ENCODE measurements at regions not wholly inside any gene's neighbourhood (a gene's known extent, or its start where the extent isn't known, plus 50 kb on each side); places are given as distances from the start of the nearest gene placed in this dataset.

DNA sequence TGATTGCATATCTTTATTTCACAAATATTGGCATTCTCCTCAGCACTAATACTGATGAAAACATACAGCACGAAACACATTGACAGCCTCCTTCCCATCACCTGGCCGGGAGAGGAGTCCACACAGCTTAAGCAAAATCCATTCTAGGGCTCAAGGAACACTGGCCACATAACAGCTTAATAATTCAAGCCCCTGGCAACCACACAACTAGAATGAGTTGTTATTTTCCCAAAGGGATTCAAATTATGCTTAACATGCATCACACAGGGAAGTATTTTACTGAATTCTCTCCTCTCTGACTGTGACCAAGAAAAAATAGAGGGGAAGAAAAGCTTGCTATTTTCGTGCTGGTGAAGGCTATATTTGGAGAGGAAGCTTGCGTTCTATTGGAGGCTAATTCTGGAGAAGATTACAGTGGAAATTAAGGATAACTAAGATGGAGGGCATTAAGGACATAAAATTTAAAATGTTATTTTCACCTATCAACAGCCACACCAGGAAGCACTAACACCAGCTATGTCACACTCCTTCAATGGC is 198.5 kb downstream of the ADGRG6 start:
- DNase-seq: no peak

GRCh38 chr6:142501795-142502194 is 200.0 kb downstream of the ADGRG6 start:
- DNase-seq: no peak

- DNase-seq: no peak
Observed at GRCh38 chr6:142507065-142507464, 205.3 kb downstream of the ADGRG6 start.

GRCh38 chr6:142510211-142510610 is 208.4 kb downstream of the ADGRG6 start:
- no peak for DNase-seq

DNA sequence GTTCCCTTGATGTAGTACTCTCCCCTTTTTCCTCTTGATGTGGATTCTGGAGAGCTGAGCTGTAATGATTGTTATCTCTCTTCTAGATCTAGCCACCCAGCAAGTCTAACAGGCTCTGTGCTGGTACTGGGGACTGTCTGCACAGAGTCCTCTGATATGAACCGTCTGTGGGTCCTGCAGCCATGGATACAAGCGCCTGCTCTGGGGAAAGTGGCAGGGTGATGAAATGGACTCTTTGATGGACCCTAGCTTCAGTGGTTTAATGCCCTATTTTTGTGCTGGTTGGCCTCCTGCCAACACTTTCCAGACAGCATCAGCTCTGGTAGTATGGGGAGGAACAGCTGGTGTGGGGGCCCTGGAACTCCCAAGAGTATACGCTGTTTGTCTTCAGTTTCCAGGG is 216.3 kb downstream of the ADGRG6 start:
- DNase-seq: no peak

DNA sequence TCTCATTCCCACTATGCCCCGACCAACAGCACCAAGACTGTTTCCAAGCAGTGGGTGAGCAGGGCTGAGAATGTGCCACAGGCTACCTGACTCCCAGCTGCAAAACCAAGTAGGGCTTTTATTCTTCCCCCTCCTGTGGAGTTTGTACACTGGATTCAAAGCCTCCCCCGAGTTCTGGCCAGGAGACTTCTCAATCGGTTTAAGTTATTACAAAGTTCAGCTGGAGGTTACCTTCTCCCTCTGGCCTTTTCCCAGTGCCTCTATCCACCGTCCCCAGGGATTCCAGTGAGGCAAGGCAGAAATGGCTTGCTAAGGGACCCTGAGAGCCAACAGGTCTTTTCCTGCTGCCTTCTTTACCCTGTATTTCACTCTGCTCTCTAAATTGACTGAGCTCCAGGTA is 217.0 kb downstream of the ADGRG6 start:
- DNase-seq: no peak

- no peak for DNase-seq
Observed at GRCh38 chr6:142521791-142522190, 220.0 kb downstream of the ADGRG6 start.

DNA sequence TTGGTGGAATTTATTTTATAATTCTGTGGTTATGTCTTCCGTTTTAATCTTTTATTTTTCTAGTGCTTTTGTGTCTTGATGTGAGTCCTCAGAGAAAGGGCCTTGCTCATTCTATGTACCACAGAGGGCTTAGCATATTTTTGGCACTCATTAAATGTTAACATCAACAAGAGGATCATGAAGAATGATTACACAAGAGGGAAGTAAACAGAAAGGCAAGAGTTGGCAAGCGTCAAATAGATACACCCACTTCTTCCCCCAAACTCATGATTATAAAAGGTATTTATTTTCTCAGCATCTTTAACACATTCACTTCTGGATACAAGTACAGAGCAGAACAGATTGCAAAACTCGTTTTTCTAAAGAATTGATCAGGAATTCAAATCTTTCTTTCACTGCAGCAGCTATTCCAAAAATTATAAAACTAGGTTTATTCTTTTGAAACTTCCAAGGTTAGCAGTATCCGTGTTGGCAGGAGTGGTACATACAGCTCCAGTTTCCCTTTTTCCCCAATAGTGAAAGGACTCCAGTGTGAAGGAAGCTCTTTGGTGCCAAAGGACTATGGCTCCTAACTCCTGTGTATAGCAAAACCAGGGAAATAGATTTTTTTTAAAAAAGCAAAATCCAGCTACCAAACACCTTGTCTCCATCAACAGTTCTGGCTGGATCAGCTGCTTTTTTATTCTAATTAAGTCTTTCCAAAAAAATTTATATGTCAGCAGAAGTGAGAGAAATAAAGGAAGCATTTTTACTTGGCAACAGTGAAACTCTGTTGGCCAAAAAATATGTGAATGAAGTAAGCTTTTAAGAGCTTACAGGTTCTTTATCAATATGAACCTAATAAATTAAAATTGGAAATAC is 221.9 kb downstream of the ADGRG6 start:
- no peak for DNase-seq

DNA sequence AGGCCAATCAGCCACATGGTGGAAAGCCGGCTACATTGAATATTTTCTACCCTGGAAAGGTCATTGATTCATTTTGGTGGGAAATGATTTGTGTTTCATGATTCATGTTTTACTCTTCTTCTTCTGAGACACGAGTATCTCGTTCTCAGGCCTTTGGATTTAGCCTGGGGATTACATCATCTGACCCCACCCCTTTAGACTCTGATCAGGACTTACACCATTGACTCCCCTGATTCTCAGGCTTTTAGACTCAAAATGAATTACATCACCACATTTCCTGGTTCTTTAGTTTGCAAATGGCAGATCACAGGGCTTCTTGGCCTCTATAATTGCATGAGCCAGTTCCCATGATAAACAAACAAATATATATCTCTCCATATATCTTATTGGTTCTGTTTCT is 228.8 kb downstream of the ADGRG6 start:
- no peak for DNase-seq

DNA sequence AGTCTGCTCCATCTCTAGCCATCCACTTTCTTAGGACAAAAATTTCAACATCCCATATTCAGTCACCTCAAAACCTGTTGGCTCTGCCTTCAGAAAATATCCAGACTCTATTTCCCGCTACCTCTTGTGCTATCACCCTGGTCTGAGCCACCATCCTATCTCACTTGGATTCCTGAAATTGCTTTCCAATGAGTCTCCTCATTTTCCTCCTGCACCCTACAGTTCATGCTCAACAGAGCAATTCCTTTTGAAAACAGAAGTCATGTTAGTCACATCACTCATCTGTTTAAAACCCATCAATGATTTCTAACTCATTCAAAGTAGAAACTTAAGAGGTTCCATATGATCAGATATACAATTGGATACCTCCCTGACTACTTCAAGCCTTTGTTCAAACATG is 229.9 kb downstream of the ADGRG6 start:
- no peak for DNase-seq

GRCh38 chr6:142534076-142534475 is 232.3 kb downstream of the ADGRG6 start:
- no peak for DNase-seq

DNA sequence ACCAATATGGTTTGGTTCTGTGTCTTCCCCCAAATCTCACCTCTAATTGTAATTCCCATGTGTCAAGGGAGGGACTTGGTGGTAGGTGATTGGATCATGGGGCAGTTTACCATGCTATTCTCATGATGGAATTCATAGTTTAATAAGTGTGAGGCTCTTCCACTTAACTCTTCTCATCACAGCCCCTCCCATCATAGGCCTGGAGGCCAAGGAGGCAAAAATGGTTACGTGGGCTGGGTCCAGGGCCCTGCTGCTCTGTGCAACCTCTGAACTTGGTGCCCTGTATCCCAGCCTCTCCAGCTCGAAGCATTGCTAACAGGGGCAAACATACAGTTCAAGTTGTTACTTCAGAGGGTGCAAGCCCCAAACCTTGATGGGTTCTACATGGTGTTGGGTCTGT is 232.7 kb downstream of the ADGRG6 start:
- DNase-seq: no peak

GRCh38 chr6:142537612-142538478 is 236.0 kb downstream of the ADGRG6 start:
- DNase-seq: no peak

- no peak for DNase-seq
Observed at GRCh38 chr6:142542704-142543233, 241.0 kb downstream of the ADGRG6 start.

GRCh38 chr6:142543606-142544005 is 241.8 kb downstream of the ADGRG6 start:
- DNase-seq: no peak

DNA sequence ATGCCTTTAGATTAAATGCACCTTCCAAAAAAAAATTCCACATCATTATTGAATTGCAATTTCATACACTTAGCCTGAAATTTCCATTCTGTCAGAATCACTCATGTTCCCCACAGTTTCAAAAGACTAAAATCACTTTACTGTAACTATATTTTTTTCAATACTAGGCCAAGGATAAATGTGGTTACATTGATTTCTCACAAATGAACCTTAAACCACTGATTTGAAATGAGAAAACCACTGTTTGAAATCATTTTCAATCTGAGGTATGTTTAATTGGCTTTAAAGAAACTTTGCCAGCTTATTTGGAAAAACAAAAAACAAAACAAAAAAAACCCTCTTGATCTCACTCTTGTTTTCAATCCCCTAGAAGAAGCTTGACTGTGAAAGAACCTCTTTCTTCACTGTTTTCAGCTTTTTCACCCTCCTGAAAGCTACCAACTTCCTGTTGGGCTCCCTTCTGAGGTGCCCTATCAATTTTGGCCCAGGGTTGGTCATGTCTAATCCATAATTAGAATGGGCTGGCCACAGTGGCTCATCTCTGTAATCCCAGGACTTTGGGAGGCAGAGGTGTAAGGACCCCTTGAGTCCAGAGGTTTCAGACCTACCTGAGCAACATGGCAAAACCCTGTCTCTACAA is 242.5 kb downstream of the ADGRG6 start:
- no peak for DNase-seq

- no peak for DNase-seq
Observed at GRCh38 chr6:142545147-142545546, 243.3 kb downstream of the ADGRG6 start.

GRCh38 chr6:142548566-142548965 is 246.8 kb downstream of the ADGRG6 start:
- DNase-seq: no peak

GRCh38 chr6:142550310-142551063 is 248.7 kb downstream of the ADGRG6 start:
- DNase-seq: no peak

DNA sequence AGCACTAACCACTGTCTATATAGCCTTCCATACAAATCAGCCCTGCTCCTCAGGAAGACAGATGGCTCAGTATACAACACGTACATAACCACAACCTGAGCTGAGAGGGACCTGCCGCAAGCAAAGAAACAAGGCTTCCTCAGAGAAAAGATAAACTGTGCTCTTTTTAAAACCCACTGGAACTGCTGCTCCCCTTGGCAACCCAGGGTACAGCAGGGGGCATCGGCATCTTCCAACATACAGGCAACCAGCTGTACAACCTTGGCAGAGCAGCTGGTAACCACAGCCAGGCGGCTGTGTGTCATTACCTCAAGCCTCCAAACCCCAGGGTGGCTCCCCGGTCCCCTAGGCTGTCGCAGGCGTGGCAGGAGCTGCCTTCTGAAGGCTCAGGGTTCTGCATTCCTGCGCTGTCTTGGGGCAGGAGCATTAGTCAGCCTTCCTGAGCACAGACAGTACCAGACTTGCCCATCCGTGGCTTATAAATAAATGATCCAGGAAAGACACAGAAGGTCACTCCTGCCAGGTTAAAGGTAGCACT is 249.5 kb downstream of the ADGRG6 start:
- peak; percentile 11 for DNase-seq

- no peak for DNase-seq
Observed at GRCh38 chr6:142558786-142559185, 257.0 kb downstream of the ADGRG6 start.

Data from stimulated activated naive CD4-positive, alpha-beta T cell treated with Interleukin-2 at 50 U/mL for 16 hours (primary cell).